IMR-90 (cell line): ENCODE measurements at regions not wholly inside any gene's neighbourhood (a gene's known extent, or its start where the extent isn't known, plus 50 kb on each side); places are given as distances from the start of the nearest gene placed in this dataset.

Experiments
- ATAC-seq: fragments of 200-7000 bp; cut with Tn5 transposase; 2 replicates; pipeline ENCODE4 v1.9.1; 2020; ENCODE audit warnings: low read depth, mild to moderate bottlenecking, moderate library complexity
- BruUV-seq: library from RNA; stranded (reverse); fragments of 400-500 nt; replicated peaks from 2 replicates; lab custom pipeline; 2021; lab: Mats Ljungman, UMichigan
- CTCF ChIA-PET: fragments of 300-600 bp; formaldehyde crosslinking; extraction: SDS; loops from one replicate; lab custom pipeline; 2021; ENCODE audit warnings: antibody characterized with exemption; lab: Yijun Ruan, JAX
- POLR2A ChIA-PET: fragments of 300-600 bp; sonication (Branson Sonifier 250); formaldehyde crosslinking; loops from one replicate; lab custom pipeline; 2022; ENCODE audit warnings: antibody characterized with exemption; ENCODE audit not compliant: unreplicated experiment; lab: Charles Lee
- DNase-seq: peaks from one replicate; pipeline ENCODE4 v3.0.0; 2013
- H2AFZ ChIP-seq: replicated peaks from 2 replicates; pipeline ENCODE3; 2013; ENCODE audit warnings: low read length, mild to moderate bottlenecking; ENCODE audit not compliant: poor library complexity
- H2AK5ac ChIP-seq: 2 replicates; pipeline ENCODE4 v1.6.1; 2013; ENCODE audit warnings: low read depth, low read length, inconsistent platforms
- H2AK9ac ChIP-seq: replicated peaks from 2 replicates; pipeline ENCODE3; 2013; ENCODE audit warnings: mild to moderate bottlenecking, low read depth, low read length, moderate library complexity; ENCODE audit not compliant: poor library complexity
- H2BK120ac ChIP-seq: 2 replicates; pipeline ENCODE4 v1.6.1; 2013; ENCODE audit warnings: low read depth, low read length, inconsistent platforms
- H2BK15ac ChIP-seq: 3 replicates; pipeline ENCODE4 v1.6.1; 2013; ENCODE audit warnings: low read depth, low read length, inconsistent platforms
- H2BK20ac ChIP-seq: 2 replicates; pipeline ENCODE4 v1.6.1; 2013; ENCODE audit warnings: low read depth, mild to moderate bottlenecking, inconsistent platforms, low read length, moderate library complexity
- H2BK5ac ChIP-seq: 2 replicates; pipeline ENCODE4 v1.6.1; 2013; ENCODE audit warnings: mild to moderate bottlenecking, low read depth, low read length, inconsistent platforms; ENCODE audit not compliant: poor library complexity, severe bottlenecking
- H3K14ac ChIP-seq: replicated peaks from 2 replicates; pipeline ENCODE4 v1.6.1; 2013; ENCODE audit warnings: low read depth, low read length, inconsistent platforms
- H3K18ac ChIP-seq: 2 replicates; pipeline ENCODE4 v1.6.1; 2013; ENCODE audit warnings: low read depth, low read length, control low read depth
- H3K23ac ChIP-seq: 2 replicates; pipeline ENCODE4 v1.6.1; 2013; ENCODE audit warnings: low read depth, low read length, inconsistent platforms
- H3K27ac ChIP-seq: 2 replicates; pipeline ENCODE4 v1.5.1; 2013; ENCODE audit warnings: mild to moderate bottlenecking, control low read depth, low read length; ENCODE audit not compliant: insufficient read depth
- H3K27me3 ChIP-seq: 2 replicates; pipeline ENCODE4 v1.6.1; 2013; ENCODE audit warnings: low read length; ENCODE audit not compliant: control insufficient read depth, insufficient read depth
- H3K36me3 ChIP-seq: 2 replicates; pipeline ENCODE4 v1.6.1; 2013; ENCODE audit warnings: low read length, mixed read lengths; ENCODE audit not compliant: control insufficient read depth, insufficient read depth
- H3K4ac ChIP-seq: 2 replicates; pipeline ENCODE4 v1.6.1; 2013; ENCODE audit warnings: low read depth, low read length, inconsistent platforms
- H3K4me1 ChIP-seq: 2 replicates; pipeline ENCODE4 v1.6.1; 2013; ENCODE audit warnings: low read length, mixed read lengths; ENCODE audit not compliant: control insufficient read depth, insufficient read depth
- H3K4me2 ChIP-seq: 2 replicates; pipeline ENCODE4 v1.6.1; 2013; ENCODE audit warnings: low read depth, mild to moderate bottlenecking, control low read depth, low read length, moderate library complexity
- H3K4me3 ChIP-seq: 2 replicates; pipeline ENCODE4 v1.5.1; 2013; ENCODE audit warnings: low read depth, mild to moderate bottlenecking, control low read depth, low read length, moderate library complexity; ENCODE audit not compliant: insufficient read depth
- H3K56ac ChIP-seq: 2 replicates; pipeline ENCODE4 v1.6.1; 2013; ENCODE audit warnings: low read length, inconsistent platforms; ENCODE audit not compliant: insufficient read depth; ENCODE audit errors: extremely low read depth
- H3K79me1 ChIP-seq, 2 experiments: 2 replicates each; pipeline ENCODE4 v1.6.1; 2013; ENCODE audit warnings: low read length in 2 of 2, inconsistent platforms in 1 of 2, low read depth in 1 of 2
- H3K9ac ChIP-seq: 2 replicates; pipeline ENCODE4 v1.6.1; 2013; ENCODE audit warnings: low read depth, low read length, control low read depth
- H3K9me1 ChIP-seq: 2 replicates; pipeline ENCODE4 v1.6.1; 2013; ENCODE audit warnings: low read length, inconsistent platforms; ENCODE audit not compliant: insufficient read depth
- H3K9me3 ChIP-seq: 2 replicates; pipeline ENCODE4 v1.6.1; 2013; ENCODE audit warnings: low read length; ENCODE audit not compliant: control insufficient read depth, insufficient read depth
- H4K20me1 ChIP-seq: 2 replicates; pipeline ENCODE4 v1.6.1; 2013; ENCODE audit warnings: low read length, inconsistent platforms; ENCODE audit not compliant: insufficient read depth
- H4K5ac ChIP-seq: 2 replicates; pipeline ENCODE4 v1.6.1; 2013; ENCODE audit warnings: mild to moderate bottlenecking, low read depth, low read length, control low read depth
- H4K8ac ChIP-seq, 2 experiments: 2 replicates each; pipeline ENCODE4 v1.6.1; 2013; ENCODE audit warnings: low read depth in 2 of 2, low read length in 2 of 2, control low read depth in 1 of 2, inconsistent platforms in 1 of 2
- H4K91ac ChIP-seq: 2 replicates; pipeline ENCODE4 v1.6.1; 2013; ENCODE audit warnings: low read depth, low read length, inconsistent platforms; ENCODE audit not compliant: insufficient read depth
- MAFK ChIP-seq: IDR thresholded peaks from 2 replicates; pipeline ENCODE4 v1.6.1; 2012; ENCODE audit warnings: low read depth, low read length, improper control_type of control experiment
- WGBS, 2 experiments: methylation state at CpG; one replicate each; pipeline versions ENCODE4 v1.1.5 to v1.1.7; 2013; ENCODE audit warnings: missing lambda C conversion rate in 2 of 2; ENCODE audit not compliant: insufficient read length in 1 of 2; ENCODE audit errors: extremely low coverage in 2 of 2; 5-methylcytosine and 5-hydroxymethylcytosine counted together
- dilution Hi-C: fragments of 300-500 bp; cut with HindIII; formaldehyde crosslinking; loops from one replicate; pipeline ENCODE4 v1.14.3; 2018; ENCODE audit warnings: low sequenced_read_pairs; ENCODE audit not compliant: unreplicated experiment
- in situ Hi-C: fragments of 300-500 bp; cut with MboI; formaldehyde crosslinking; loops from 3 replicates; pipeline ENCODE4 v1.14.3; 2019; ENCODE audit warnings: low sequenced_read_pairs, inconsistent platforms, mixed read lengths
- intact Hi-C: fragments of 100-400 bp; cut with micrococcal nuclease; formaldehyde crosslinking; loops from 2 replicates; pipeline ENCODE4 v1.10.0; 2022

DNA sequence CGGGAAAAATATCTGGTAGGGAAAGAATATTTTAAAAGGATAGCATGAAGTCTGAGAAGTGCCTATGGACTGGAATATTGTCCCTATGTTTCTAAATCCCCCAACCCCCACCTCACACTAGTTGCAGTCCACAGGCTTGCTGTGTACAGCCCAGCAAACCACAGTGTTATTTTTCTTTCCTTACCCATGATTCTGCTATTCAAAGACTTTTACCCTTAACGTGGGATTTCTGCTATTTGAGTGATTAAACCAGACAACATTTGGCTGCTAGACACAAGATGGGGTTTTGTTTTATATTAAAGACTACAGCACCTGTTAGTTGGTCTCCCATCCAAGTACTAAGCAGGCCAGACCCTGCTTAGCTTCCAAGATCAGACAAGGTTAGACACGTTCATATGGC lies 120.5 kb upstream of the MYO3A start:
- no peak overlapping the region for H2AK5ac ChIP-seq
- H3K4me2 ChIP-seq: no peak overlapping the region
- ATAC-seq (no peak), DNase-seq (no peak)
- H2BK5ac ChIP-seq: no peak overlapping the region
- H3K56ac ChIP-seq: no peak overlapping the region
- H3K9me1 ChIP-seq: no peaks in the 10 kb centered on the region
- no peak overlapping the region for H4K91ac ChIP-seq
- H3K9me3 ChIP-seq: peaks cover 8% of the 10 kb centered on the region
- no peak overlapping the region for H2AFZ ChIP-seq
- H3K4ac ChIP-seq: no peak overlapping the region
- H2BK15ac ChIP-seq: no peak overlapping the region
- dilution Hi-C loops: no loop called here
- no peak overlapping the region for H2BK20ac ChIP-seq
- no peak overlapping the region for H3K14ac ChIP-seq
- no peak overlapping the region for H2BK120ac ChIP-seq
- H3K9ac ChIP-seq: no peak overlapping the region
- H3K4me3 ChIP-seq: no peak overlapping the region
- no peak overlapping the region for H3K27ac ChIP-seq
- H4K5ac ChIP-seq: no peak overlapping the region
- BruUV-seq: no TSS peak
- TF ChIP-seq MAFK: no peak
- no peaks in the 10 kb centered on the region for H3K4me1 ChIP-seq
- no peaks in the 10 kb centered on the region for H4K20me1 ChIP-seq
- H2AK9ac ChIP-seq: no peak overlapping the region
- intact Hi-C loops: no loop called here
- H3K79me1 ChIP-seq: no peaks in the 10 kb centered on the region
- H4K8ac ChIP-seq: no peak overlapping the region
- no CpG with 5 or more reads among the region's 3 CpGs for WGBS, 2 experiments
- H3K27me3 ChIP-seq: no peaks in the 10 kb centered on the region
- ChIA-PET CTCF (no interaction called here), POLR2A (no interaction called here)
- no peaks in the 10 kb centered on the region for H3K36me3 ChIP-seq
- in situ Hi-C loops: no loop called here
- H3K18ac ChIP-seq: no peak overlapping the region
- no peak overlapping the region for H3K23ac ChIP-seq
